ENCODE measurements at regions not wholly inside any gene's neighbourhood (a gene's known extent, or its start where the extent isn't known, plus 50 kb on each side); places are given as distances from the start of the nearest gene placed in this dataset.

DNA sequence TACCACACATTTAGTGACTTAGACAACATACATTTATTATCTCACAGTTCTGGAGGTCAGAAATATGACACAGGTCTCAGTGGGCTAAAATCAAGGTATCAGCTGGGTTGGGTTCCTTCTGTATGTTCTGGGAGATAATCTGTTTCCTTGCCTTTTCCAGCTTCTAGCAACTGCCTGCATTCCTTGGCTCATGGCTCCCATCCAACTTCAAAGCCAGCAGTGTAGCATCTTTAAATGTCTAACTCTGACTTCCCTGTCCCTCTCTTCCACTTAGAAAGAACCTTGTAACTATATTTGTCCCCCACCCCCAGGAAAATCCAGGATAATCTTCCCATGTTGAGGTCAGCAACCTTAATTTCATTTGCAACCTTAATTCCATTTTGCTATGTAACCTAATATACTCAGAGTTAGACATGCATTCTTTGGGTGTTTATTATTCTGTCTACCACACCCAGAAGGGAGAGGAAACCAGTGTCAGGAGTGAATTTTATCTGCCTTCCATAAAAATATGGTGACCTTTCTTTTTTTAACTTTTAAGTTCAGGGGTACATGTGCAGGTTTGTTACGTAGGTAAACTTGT, 57.3 kb upstream of the SMIM30 start:
- no peak for DNase-seq (ENCODE audit: low read depth in 2 of 2, low spot score in 1 of 2)

DNA sequence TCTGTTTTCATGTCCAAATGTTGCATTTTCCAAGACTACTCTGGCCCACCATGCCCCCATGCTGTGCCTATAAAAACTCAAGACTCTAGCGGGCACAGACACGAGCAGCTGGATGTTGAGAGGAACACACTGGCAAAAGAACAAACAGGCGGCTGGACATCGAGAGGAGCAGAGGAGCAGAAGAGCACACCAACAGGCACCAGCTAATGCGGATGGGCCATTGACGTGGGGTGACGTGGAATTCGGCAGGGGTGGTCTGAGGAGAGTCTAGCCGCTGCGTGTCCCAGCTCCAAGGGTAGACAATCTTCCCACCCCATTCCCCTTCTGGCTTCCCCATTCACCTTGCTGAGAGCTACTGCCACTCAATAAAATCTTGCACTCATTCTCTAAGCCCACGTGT, 54.4 kb upstream of the SMIM30 start:
- no peak for DNase-seq (ENCODE audit: low read depth in 2 of 2, low spot score in 1 of 2)

DNA sequence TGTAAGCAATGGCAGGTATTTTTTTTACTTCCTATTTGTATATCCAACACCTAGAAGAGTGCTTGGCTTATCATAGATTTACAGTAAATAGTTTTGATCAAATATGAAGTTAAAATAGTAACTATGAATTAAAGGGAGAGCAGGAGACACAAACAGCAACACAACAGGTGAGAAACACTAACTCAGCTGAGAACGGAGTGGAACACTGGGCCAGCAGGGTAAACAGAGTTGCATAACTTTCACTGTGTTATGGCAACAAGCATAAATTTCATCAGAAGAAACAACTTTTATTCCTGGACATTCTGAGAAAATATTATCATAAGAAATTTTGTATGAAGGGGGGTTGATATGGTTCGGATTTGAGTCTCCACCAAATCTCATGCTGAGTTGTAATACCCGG, 52.2 kb upstream of the SMIM30 start:
- DNase-seq (ENCODE audit: low read depth in 2 of 2, low spot score in 1 of 2): no peak

Data from stimulated activated CD8-positive, alpha-beta memory T cell treated with anti-CD3 and anti-CD28 coated beads, Interleukin-4, amount 100 ng/mL, for 1 hour (primary cell).